Fibroblast of villous mesenchyme (primary cell): ENCODE measurements at regions not wholly inside any gene's neighbourhood (a gene's known extent, or its start where the extent isn't known, plus 50 kb on each side); places are given as distances from the start of the nearest gene placed in this dataset.

Experiments
- DNase-seq: peaks from one replicate; pipeline ENCODE4 v3.0.0-alpha.2; 2010; ENCODE audit warnings: low read depth
- H3K4me3 ChIP-seq: 2 replicates; pipeline ENCODE4 v1.5.1; 2011; ENCODE audit warnings: low read depth, mild to moderate bottlenecking, low read length
- TF ChIP-seq, protein P1 (sequence below): IDR thresholded peaks from 2 replicates; pipeline ENCODE4 v1.5.1; 2012; ENCODE audit warnings: low read depth, mild to moderate bottlenecking, low read length; ENCODE audit not compliant: insufficient read depth

DNA sequence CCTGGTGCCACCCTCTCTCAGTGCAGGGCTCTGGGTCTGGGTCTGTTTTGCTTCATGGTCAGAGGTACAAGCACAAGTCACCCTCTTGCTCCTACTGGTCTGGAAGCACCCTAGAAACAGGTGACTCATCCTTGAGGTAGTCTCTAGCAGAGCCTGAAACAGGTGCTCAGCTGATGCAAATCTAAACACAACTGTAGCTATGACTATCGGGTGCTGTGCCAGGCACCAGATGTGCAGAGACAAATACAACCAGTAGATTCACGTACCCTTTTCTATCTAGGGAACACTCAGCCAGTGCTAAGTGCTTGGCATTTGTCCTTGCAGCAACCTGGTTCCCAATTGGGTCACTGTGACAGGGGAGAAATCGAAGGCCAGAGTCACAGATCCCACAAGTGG lies 140.9 kb upstream of the MYCN start:
- DNase-seq = no peak
- TF ChIP-seq, protein P1, sequence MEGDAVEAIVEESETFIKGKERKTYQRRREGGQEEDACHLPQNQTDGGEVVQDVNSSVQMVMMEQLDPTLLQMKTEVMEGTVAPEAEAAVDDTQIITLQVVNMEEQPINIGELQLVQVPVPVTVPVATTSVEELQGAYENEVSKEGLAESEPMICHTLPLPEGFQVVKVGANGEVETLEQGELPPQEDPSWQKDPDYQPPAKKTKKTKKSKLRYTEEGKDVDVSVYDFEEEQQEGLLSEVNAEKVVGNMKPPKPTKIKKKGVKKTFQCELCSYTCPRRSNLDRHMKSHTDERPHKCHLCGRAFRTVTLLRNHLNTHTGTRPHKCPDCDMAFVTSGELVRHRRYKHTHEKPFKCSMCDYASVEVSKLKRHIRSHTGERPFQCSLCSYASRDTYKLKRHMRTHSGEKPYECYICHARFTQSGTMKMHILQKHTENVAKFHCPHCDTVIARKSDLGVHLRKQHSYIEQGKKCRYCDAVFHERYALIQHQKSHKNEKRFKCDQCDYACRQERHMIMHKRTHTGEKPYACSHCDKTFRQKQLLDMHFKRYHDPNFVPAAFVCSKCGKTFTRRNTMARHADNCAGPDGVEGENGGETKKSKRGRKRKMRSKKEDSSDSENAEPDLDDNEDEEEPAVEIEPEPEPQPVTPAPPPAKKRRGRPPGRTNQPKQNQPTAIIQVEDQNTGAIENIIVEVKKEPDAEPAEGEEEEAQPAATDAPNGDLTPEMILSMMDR = no peak
- H3K4me3 ChIP-seq = no peak overlapping the region

DNA sequence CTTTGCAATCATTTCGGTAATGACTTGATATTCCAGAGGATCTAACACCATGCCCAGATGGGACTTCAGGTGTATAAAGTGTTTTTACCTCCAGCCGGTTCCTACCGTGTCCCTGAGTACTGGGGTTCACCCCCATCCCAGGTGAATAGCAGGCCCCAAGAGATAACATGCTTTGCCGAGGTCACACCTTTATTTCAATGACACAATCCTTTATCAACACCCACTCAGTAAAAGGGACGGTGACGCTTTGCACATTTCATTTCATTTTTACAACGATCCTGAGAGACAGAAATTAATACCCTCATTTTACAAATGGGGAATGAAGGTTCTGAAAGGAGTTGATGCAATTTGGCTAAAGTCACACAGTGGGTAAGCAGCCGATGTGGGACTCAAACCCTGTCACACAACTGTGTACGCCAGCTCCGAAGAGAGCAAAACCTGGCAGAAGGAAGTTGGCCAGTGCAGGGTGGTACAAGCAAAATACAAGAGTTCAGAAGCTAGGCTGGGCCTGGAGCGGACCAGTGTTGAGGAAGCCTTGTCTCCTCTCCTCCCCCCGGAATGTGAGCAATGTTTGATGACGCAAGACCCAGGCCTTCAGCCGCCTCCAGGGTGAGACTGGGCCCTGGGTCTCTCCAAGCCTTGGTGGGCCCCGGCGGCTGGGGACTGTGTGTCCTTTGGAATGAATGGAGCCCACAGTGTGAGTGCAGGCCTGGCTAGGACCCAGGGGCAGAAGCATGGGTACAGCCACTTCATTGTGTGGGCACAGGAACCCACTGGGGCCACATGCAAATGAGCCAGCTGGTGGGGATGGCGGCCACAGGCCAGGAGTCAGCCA lies 139.6 kb upstream of the MYCN start:
- DNase-seq = peak; percentile 7
- TF ChIP-seq, protein P1 = no peak
- no peak overlapping the region for H3K4me3 ChIP-seq

DNA sequence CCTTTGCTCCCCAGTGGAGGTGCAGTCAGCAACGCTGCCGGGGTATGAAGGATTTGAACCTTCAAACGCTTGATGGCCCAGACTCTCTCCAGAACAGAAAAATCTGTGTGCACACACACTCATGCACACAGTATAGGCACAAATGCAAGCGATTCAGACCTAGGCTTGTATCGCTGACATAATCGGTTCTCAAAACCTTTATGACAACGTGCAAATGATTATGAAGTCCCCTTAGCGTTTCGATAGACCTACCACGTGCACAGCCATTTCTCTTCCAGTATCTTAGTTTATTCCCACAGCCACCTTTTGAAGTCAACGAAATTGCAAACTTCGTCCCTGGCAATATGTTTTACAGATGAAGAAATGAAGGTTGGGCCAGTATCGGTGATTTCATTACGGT lies 138.9 kb upstream of the MYCN start:
- DNase-seq = no peak
- H3K4me3 ChIP-seq = no peak overlapping the region
- TF ChIP-seq, protein P1 = no peak

DNA sequence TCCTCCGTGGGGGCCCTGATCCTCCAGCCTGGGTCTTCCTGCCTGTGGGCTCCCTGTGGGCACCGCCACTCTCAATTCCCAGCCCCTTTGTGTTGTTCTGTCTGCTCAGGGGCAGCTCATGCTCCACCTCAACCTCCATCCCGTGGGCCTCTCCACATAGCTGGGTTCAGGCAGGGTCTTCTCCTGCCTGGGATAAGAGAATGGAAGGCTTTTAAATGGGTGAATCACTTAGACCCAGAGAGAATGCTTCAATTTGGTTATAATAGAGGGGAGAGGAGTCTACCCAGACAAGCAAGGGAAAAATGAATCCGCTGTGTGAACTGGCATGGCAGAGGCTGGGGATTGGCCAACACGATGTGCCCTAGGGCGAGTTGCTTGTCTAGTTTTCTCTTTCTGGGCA lies 138.4 kb upstream of the MYCN start:
- TF ChIP-seq, protein P1 = no peak
- H3K4me3 ChIP-seq = no peak overlapping the region
- DNase-seq = no peak

DNA sequence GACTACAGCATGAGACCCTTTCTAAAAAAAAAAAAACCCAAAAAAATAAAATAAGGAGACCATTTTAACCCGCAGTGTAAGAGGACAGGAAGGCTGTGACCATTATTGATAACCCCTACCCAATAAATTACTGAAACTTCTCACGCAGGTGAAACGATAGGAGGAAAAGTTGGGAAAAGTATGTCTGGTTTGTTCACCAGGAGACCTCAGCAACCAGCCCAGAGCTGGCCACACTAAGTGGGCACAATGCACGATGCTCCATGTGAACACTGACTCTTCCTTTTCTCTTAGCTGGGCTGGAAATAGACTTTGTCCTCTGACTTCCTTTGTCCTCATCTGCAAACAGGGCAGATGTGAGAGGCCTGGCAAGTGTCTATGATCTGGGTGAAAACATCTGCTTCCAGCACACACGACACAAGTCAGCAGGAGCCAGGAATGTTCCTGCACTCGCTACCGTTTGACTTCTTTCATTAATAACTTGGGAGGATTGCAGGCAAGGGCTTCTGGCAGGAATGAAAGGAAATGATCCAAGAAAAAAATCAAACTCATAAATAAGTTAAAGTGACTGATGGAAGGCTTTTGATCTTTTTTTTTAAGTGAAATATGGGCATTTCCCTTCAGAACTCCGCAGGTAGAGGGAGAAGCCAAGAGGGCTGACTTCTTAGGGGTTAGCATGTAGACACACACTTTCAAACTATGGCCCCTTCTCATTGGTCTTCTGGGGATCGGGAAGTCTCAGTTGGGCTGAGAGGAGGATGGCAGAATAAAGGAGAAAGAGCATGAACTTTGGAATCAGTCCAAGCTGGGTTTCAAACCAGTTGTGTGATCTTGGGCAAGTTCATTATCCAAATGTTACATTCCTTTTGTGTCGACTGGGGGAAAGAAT lies 137.4 kb upstream of the MYCN start:
- TF ChIP-seq, protein P1 = no peak
- DNase-seq = no peak
- H3K4me3 ChIP-seq = no peak overlapping the region

DNA sequence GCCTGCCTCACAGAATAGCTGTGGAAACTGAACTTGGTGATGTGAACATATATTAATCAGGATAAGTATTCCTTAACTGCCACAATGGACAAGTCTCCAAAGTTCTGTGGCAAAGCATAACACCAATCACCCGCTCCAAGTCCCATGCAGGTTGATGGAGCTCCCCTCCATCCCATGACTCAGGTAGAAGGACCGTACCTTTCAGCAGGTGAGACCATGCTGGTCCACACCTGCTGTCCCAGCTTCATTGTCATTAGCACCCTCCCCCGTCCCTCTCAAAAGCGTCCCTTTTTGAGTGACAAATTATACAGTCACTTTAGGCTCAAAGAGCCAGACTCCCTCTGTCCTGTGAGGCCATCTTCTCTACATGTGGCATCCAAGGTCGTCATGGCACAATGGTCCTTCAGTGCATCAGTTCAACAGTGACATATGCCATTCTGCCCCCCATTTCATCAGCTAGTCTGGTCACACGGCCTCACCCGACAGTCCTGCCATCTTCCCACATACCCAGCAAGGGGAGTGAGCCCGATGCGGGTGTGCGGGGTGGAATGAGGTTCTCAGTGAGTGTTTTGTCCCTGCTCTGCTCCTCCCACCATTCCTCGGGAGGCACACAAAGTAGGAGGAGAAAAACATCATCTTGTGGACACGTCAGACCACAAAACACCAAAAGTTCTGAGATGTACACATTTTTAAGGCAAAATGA lies 136.7 kb upstream of the MYCN start:
- TF ChIP-seq, protein P1 = no peak
- no peak for DNase-seq
- H3K4me3 ChIP-seq = no peak overlapping the region
